Body of pancreas (tissue), 4 donors: ENCODE measurements at regions not wholly inside any gene's neighbourhood (a gene's known extent, or its start where the extent isn't known, plus 50 kb on each side); places are given as distances from the start of the nearest gene placed in this dataset.

Source experiments
- POLR2A ChIP-seq, 3 donors: fragments of 450-650 bp; IDR thresholded peaks; one replicate each; pipeline ENCODE4 v1.6.1; 2016; ENCODE audit warnings: antibody characterized with exemption in 3 of 3, mild to moderate bottlenecking in 2 of 3
- TF ChIP-seq, protein P1 (sequence below), 7 experiments: fragments of 450-650 bp in 4 of 7; fragments of 200-600 bp in 3 of 7; sonication (generic) in 3 of 7; IDR thresholded peaks; one replicate each; pipeline ENCODE4 v1.5.1; 2016 to 2019; ENCODE audit warnings: antibody characterized with exemption in 7 of 7

DNA sequence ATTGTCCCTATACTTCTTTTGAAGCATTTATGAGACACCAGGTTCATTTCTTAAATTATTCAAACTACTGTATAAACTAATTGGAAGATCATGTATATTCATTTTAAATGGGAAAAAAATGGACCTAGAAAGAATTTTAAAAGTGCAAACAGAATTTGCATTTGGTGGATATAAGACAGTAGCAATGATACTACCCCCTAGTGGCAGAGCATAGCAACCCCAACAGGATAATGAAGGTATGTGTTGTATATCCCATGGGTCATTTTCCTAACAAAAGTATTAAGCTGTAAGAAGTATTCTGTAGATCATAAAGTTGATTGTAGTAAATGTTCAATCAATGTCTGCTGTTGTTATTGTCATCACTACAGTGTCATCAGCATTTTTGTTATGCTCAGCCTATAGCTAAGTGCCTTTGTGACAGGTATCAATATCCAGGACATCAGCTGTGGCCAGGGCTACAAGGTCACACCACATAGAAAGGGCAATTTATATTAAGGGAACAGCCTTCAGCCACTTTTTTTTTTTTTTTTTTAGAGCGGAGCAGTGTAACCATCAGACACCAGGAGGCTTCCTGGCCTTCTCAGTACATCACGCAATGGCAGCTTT is 175.8 kb downstream of the FOXB1 start:
- TF ChIP-seq POLR2A (IDR thresholded peaks at IDR 0.05), result no peak
- TF ChIP-seq, protein P1, sequence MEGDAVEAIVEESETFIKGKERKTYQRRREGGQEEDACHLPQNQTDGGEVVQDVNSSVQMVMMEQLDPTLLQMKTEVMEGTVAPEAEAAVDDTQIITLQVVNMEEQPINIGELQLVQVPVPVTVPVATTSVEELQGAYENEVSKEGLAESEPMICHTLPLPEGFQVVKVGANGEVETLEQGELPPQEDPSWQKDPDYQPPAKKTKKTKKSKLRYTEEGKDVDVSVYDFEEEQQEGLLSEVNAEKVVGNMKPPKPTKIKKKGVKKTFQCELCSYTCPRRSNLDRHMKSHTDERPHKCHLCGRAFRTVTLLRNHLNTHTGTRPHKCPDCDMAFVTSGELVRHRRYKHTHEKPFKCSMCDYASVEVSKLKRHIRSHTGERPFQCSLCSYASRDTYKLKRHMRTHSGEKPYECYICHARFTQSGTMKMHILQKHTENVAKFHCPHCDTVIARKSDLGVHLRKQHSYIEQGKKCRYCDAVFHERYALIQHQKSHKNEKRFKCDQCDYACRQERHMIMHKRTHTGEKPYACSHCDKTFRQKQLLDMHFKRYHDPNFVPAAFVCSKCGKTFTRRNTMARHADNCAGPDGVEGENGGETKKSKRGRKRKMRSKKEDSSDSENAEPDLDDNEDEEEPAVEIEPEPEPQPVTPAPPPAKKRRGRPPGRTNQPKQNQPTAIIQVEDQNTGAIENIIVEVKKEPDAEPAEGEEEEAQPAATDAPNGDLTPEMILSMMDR (IDR thresholded peaks at IDR 0.05), result peak; percentile 48 to 85 (median 71)
